ENCODE measurements at regions not wholly inside any gene's neighbourhood (a gene's known extent, or its start where the extent isn't known, plus 50 kb on each side); places are given as distances from the start of the nearest gene placed in this dataset.

- Histone ChIP-seq H3K79me2 (ENCODE audit: insufficient read depth, low read depth, low read length) (no peaks in the 10 kb centered on the region), H4K20me1 (ENCODE audit: insufficient read depth, low read length) (no peaks in the 10 kb centered on the region; the same call in 1 of the 2 replicates), H3K27ac (ENCODE audit: low read depth, low read length, poor library complexity, severe bottlenecking) (no peak overlapping the region), H3K4me1 (ENCODE audit: insufficient read depth, low read length, poor library complexity, severe bottlenecking) (no peaks in the 10 kb centered on the region), H3K4me2 (ENCODE audit: low read length) (no peak overlapping the region), H2AFZ (ENCODE audit: low read length) (no peak overlapping the region), H3K9me3 (ENCODE audit: low read length) (no peaks in the 10 kb centered on the region), H3K4me3 (ENCODE audit: low read depth, low read length, poor library complexity, severe bottlenecking) (no peak overlapping the region), H3K36me3 (ENCODE audit: insufficient read depth, low read length) (no peaks in the 10 kb centered on the region), H3K9me2 (ENCODE audit: insufficient read depth, low read length) (no peaks in the 10 kb centered on the region; the same call in 1 of the 2 replicates)
- BruUV-seq (replicated peaks): no TSS peak
- POLR2A ChIA-PET: interaction anchor here (0.5 kb wide), 1 partner anchor 19 kb away, joined by 4 read pairs; no protein-coding TSS in a partner anchor
- no peak for DNase-seq (ENCODE audit: low spot score)
- CTCF ChIA-PET (ENCODE audit: unreplicated experiment): no interaction called here
- intact Hi-C loops (cut with micrococcal nuclease; ENCODE audit: unreplicated experiment): no loop called here
- TF ChIP-seq CTCF (conservative IDR thresholded peaks at IDR 0.05; ENCODE audit: low read length): no peak
These were observed 255.0 kb upstream of the ZFHX3 start for GRCh38 chr16:73302942-73303341.

DNA sequence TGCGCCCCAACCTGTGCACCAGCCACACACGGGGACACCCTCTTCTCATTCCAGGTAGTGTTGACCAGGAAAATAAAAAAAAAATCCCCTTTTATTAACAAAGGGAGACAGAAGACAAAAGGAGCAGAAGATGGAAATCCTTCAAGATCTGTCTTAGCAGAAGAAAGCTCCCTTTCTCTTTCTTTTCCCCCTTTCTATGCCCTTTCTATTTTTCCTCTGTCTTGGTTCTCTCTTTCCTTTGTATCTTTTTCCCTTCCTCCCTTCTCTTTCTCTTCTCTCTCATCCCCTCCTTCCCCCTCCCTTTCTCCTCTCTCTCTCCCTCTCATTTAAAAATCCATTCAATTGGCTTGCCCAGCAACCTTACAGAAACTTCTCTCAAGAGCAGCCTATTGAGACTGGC is 254.1 kb upstream of the ZFHX3 start:
- no peak for DNase-seq (ENCODE audit: low spot score)
- CTCF ChIA-PET (ENCODE audit: unreplicated experiment): no interaction called here
- TF ChIP-seq EZH2phosphoT487 (IDR thresholded peaks at IDR 0.05; ENCODE audit: borderline replicate concordance, low read depth, low read length): no peak
- no peak for TF ChIP-seq CTCF (conservative IDR thresholded peaks at IDR 0.05; ENCODE audit: low read length)
- no peaks in the 10 kb centered on the region for H3K36me3 ChIP-seq (ENCODE audit: insufficient read depth, low read length)
- intact Hi-C loops (cut with micrococcal nuclease; ENCODE audit: unreplicated experiment): no loop called here
- H3K9me2 ChIP-seq (ENCODE audit: insufficient read depth, low read length): no peaks in the 10 kb centered on the region; the same call in 1 of the 2 replicates
- H3K4me3 ChIP-seq (ENCODE audit: low read depth, low read length, poor library complexity, severe bottlenecking): no peak overlapping the region
- no peaks in the 10 kb centered on the region for H3K4me1 ChIP-seq (ENCODE audit: insufficient read depth, low read length, poor library complexity, severe bottlenecking)
- no peak overlapping the region for H2AFZ ChIP-seq (ENCODE audit: low read length)
- H3K27ac ChIP-seq (ENCODE audit: low read depth, low read length, poor library complexity, severe bottlenecking): no peak overlapping the region
- no peak overlapping the region for H3K4me2 ChIP-seq (ENCODE audit: low read length)
- no peaks in the 10 kb centered on the region; the same call in 1 of the 2 replicates for H4K20me1 ChIP-seq (ENCODE audit: insufficient read depth, low read length)
- no peaks in the 10 kb centered on the region for H3K79me2 ChIP-seq (ENCODE audit: insufficient read depth, low read depth, low read length)
- BruUV-seq (replicated peaks): no TSS peak
- POLR2A ChIA-PET: interaction anchor here (0.6 kb wide), 1 partner anchor 69 kb away, joined by 4 read pairs; no protein-coding TSS in a partner anchor
- H3K9me3 ChIP-seq (ENCODE audit: low read length): no peaks in the 10 kb centered on the region

GRCh38 chr16:73299346-73299745 is 251.4 kb upstream of the ZFHX3 start:
- H3K9me2 ChIP-seq (ENCODE audit: insufficient read depth, low read length): no peaks in the 10 kb centered on the region
- H4K20me1 ChIP-seq (ENCODE audit: insufficient read depth, low read length): no peaks in the 10 kb centered on the region; the same call in 1 of the 2 replicates
- no peak overlapping the region for H3K27ac ChIP-seq (ENCODE audit: low read depth, low read length, poor library complexity, severe bottlenecking)
- H3K4me3 ChIP-seq (ENCODE audit: low read depth, low read length, poor library complexity, severe bottlenecking): no peak overlapping the region
- ChIA-PET CTCF (ENCODE audit: unreplicated experiment) (no interaction called here), POLR2A (interaction anchor here (0.6 kb wide), 1 partner anchor 27 kb away, joined by 4 read pairs; no protein-coding TSS in a partner anchor)
- TF ChIP-seq CTCF (conservative IDR thresholded peaks at IDR 0.05; ENCODE audit: low read length) (no peak), EZH2phosphoT487 (IDR thresholded peaks at IDR 0.05; ENCODE audit: borderline replicate concordance, low read depth, low read length) (no peak)
- H3K9me3 ChIP-seq (ENCODE audit: low read length): no peaks in the 10 kb centered on the region
- H3K79me2 ChIP-seq (ENCODE audit: insufficient read depth, low read depth, low read length): no peaks in the 10 kb centered on the region
- H3K4me2 ChIP-seq (ENCODE audit: low read length): no peak overlapping the region
- no TSS peak for BruUV-seq (replicated peaks)
- no peaks in the 10 kb centered on the region for H3K36me3 ChIP-seq (ENCODE audit: insufficient read depth, low read length)
- no peaks in the 10 kb centered on the region for H3K4me1 ChIP-seq (ENCODE audit: insufficient read depth, low read length, poor library complexity, severe bottlenecking)
- H2AFZ ChIP-seq (ENCODE audit: low read length): no peak overlapping the region
- intact Hi-C loops (cut with micrococcal nuclease; ENCODE audit: unreplicated experiment): no loop called here
- no peak for DNase-seq (ENCODE audit: low spot score)

Data from OCI-LY7 (cell line).